T-helper 1 cell treated with Interleukin-12 subunit alpha and Interleukin-12 subunit beta and Interleukin-4 antibody, amounts not matched to agents 30 μg/mL and 1 μg/mL, for 36 hours (primary cell): ENCODE measurements at regions not wholly inside any gene's neighbourhood (a gene's known extent, or its start where the extent isn't known, plus 50 kb on each side); places are given as distances from the start of the nearest gene placed in this dataset.

Experiments used
- H3K27ac Mint-ChIP-seq: one replicate; pipeline ENCODE4 v1.8.0; 2021; ENCODE audit warnings: mild to moderate bottlenecking, mixed read lengths
- H3K27me3 Mint-ChIP-seq: one replicate; pipeline ENCODE4 v1.8.0; 2021; ENCODE audit warnings: low read depth, mixed read lengths
- H3K36me3 Mint-ChIP-seq: one replicate; pipeline ENCODE4 v1.8.0; 2021; ENCODE audit warnings: low read depth, mixed read lengths
- H3K4me1 Mint-ChIP-seq: one replicate; pipeline ENCODE4 v1.8.0; 2021; ENCODE audit warnings: low read depth, mixed read lengths
- H3K4me3 Mint-ChIP-seq: one replicate; pipeline ENCODE4 v1.8.0; 2021; ENCODE audit warnings: mild to moderate bottlenecking, moderate library complexity, mixed read lengths
- H3K9me3 Mint-ChIP-seq: one replicate; pipeline ENCODE4 v1.8.0; 2021; ENCODE audit warnings: mixed read lengths

- no peaks in the 10 kb centered on the region for H3K36me3 Mint-ChIP-seq
- H3K9me3 Mint-ChIP-seq, result peaks cover 5% of the 10 kb centered on the region
- H3K27ac Mint-ChIP-seq, result no peak overlapping the region
- no peaks in the 10 kb centered on the region for H3K4me1 Mint-ChIP-seq
- H3K4me3 Mint-ChIP-seq, result no peak overlapping the region
- H3K27me3 Mint-ChIP-seq, result peaks cover 30% of the 10 kb centered on the region
Measured at GRCh38 chr1:30295674-30296073, 427.7 kb downstream of the MATN1 start.

GRCh38 chr1:30295266-30295665 is 428.1 kb downstream of the MATN1 start:
- Mint-ChIP-seq H3K36me3 (no peaks in the 10 kb centered on the region), H3K4me1 (no peaks in the 10 kb centered on the region), H3K27me3 (peaks cover 34% of the 10 kb centered on the region), H3K4me3 (no peak overlapping the region), H3K9me3 (peaks cover 5% of the 10 kb centered on the region), H3K27ac (no peak overlapping the region)

- H3K36me3 Mint-ChIP-seq, result no peaks in the 10 kb centered on the region
- H3K27me3 Mint-ChIP-seq, result peaks cover 36% of the 10 kb centered on the region
- peaks cover 5% of the 10 kb centered on the region for H3K9me3 Mint-ChIP-seq
- H3K4me1 Mint-ChIP-seq, result no peaks in the 10 kb centered on the region
- no peak overlapping the region for H3K4me3 Mint-ChIP-seq
- no peak overlapping the region for H3K27ac Mint-ChIP-seq
Measured at GRCh38 chr1:30294508-30294907, 428.9 kb downstream of the MATN1 start.

GRCh38 chr1:30292451-30292850 is 430.9 kb downstream of the MATN1 start:
- Mint-ChIP-seq H3K27ac (no peak overlapping the region), H3K27me3 (peaks cover 36% of the 10 kb centered on the region), H3K9me3 (peaks cover under 1% of the 10 kb centered on the region), H3K36me3 (no peaks in the 10 kb centered on the region), H3K4me3 (no peak overlapping the region), H3K4me1 (no peaks in the 10 kb centered on the region)

GRCh38 chr1:30291526-30291925 is 431.9 kb downstream of the MATN1 start:
- H3K36me3 Mint-ChIP-seq, result no peaks in the 10 kb centered on the region
- no peaks in the 10 kb centered on the region for H3K4me1 Mint-ChIP-seq
- H3K27ac Mint-ChIP-seq, result no peak overlapping the region
- H3K4me3 Mint-ChIP-seq, result no peak overlapping the region
- no peaks in the 10 kb centered on the region for H3K9me3 Mint-ChIP-seq
- H3K27me3 Mint-ChIP-seq, result peaks cover 39% of the 10 kb centered on the region

- Mint-ChIP-seq H3K27me3 (peaks cover 39% of the 10 kb centered on the region), H3K36me3 (no peaks in the 10 kb centered on the region), H3K27ac (no peak overlapping the region), H3K9me3 (no peaks in the 10 kb centered on the region), H3K4me3 (no peak overlapping the region), H3K4me1 (no peaks in the 10 kb centered on the region)
Measured at GRCh38 chr1:30290581-30290980, 432.8 kb downstream of the MATN1 start.

- Mint-ChIP-seq H3K36me3 (peaks cover 1% of the 10 kb centered on the region), H3K27ac (no peak overlapping the region), H3K27me3 (peaks cover 31% of the 10 kb centered on the region), H3K4me3 (no peak overlapping the region), H3K4me1 (peaks cover 10% of the 10 kb centered on the region), H3K9me3 (peaks cover 4% of the 10 kb centered on the region)
Measured at GRCh38 chr1:30287976-30288375, 435.4 kb downstream of the MATN1 start.

- Mint-ChIP-seq H3K36me3 (peaks cover 1% of the 10 kb centered on the region), H3K27ac (no peak overlapping the region), H3K4me1 (peaks cover 16% of the 10 kb centered on the region), H3K9me3 (peaks cover 4% of the 10 kb centered on the region), H3K4me3 (no peak overlapping the region), H3K27me3 (peaks cover 30% of the 10 kb centered on the region)
Measured at GRCh38 chr1:30286988-30287839, 436.2 kb downstream of the MATN1 start.

GRCh38 chr1:30286241-30286987 is 437.0 kb downstream of the MATN1 start:
- Mint-ChIP-seq H3K4me1 (peaks cover 16% of the 10 kb centered on the region), H3K4me3 (no peak overlapping the region), H3K27ac (no peak overlapping the region), H3K27me3 (peaks cover 35% of the 10 kb centered on the region), H3K36me3 (peaks cover 1% of the 10 kb centered on the region), H3K9me3 (peaks cover 4% of the 10 kb centered on the region)

GRCh38 chr1:30285501-30285932 is 437.9 kb downstream of the MATN1 start:
- Mint-ChIP-seq H3K27ac (no peak overlapping the region), H3K27me3 (peaks cover 37% of the 10 kb centered on the region), H3K4me3 (no peak overlapping the region), H3K4me1 (peaks cover 16% of the 10 kb centered on the region), H3K36me3 (peaks cover 1% of the 10 kb centered on the region), H3K9me3 (peaks cover 4% of the 10 kb centered on the region)

- H3K36me3 Mint-ChIP-seq, result peaks cover 1% of the 10 kb centered on the region
- peaks cover 38% of the 10 kb centered on the region for H3K27me3 Mint-ChIP-seq
- H3K4me1 Mint-ChIP-seq, result peaks cover 16% of the 10 kb centered on the region
- H3K27ac Mint-ChIP-seq, result no peak overlapping the region
- H3K4me3 Mint-ChIP-seq, result no peak overlapping the region
- H3K9me3 Mint-ChIP-seq, result peaks cover 4% of the 10 kb centered on the region
Measured at GRCh38 chr1:30284728-30285475, 438.5 kb downstream of the MATN1 start.

- peaks cover 4% of the 10 kb centered on the region for H3K9me3 Mint-ChIP-seq
- H3K4me1 Mint-ChIP-seq, result peaks cover 16% of the 10 kb centered on the region
- H3K27ac Mint-ChIP-seq, result no peak overlapping the region
- H3K36me3 Mint-ChIP-seq, result peaks cover 1% of the 10 kb centered on the region
- peaks cover 40% of the 10 kb centered on the region for H3K27me3 Mint-ChIP-seq
- H3K4me3 Mint-ChIP-seq, result no peak overlapping the region
Measured at GRCh38 chr1:30284226-30284625, 439.2 kb downstream of the MATN1 start.

GRCh38 chr1:30283199-30283962 is 440.0 kb downstream of the MATN1 start:
- Mint-ChIP-seq H3K36me3 (peaks cover 1% of the 10 kb centered on the region), H3K27ac (peak overlapping the region; percentile 50), H3K9me3 (peaks cover 4% of the 10 kb centered on the region), H3K4me3 (peak overlapping the region; percentile 7), H3K27me3 (peaks cover 43% of the 10 kb centered on the region), H3K4me1 (peaks cover 16% of the 10 kb centered on the region)

- H3K27me3 Mint-ChIP-seq, result peaks cover 39% of the 10 kb centered on the region
- peaks cover 16% of the 10 kb centered on the region for H3K4me1 Mint-ChIP-seq
- H3K4me3 Mint-ChIP-seq, result no peak overlapping the region
- H3K36me3 Mint-ChIP-seq, result peaks cover 1% of the 10 kb centered on the region
- no peak overlapping the region for H3K27ac Mint-ChIP-seq
- H3K9me3 Mint-ChIP-seq, result peaks cover 4% of the 10 kb centered on the region
Measured at GRCh38 chr1:30280572-30280971, 442.8 kb downstream of the MATN1 start.
